ENCODE measurements at regions not wholly inside any gene's neighbourhood (a gene's known extent, or its start where the extent isn't known, plus 50 kb on each side); places are given as distances from the start of the nearest gene placed in this dataset.
"Not testable (repeated sequence)": the region's sequence is repeated elsewhere in the genome, so short reads cannot be mapped to it uniquely, and the experiment has no call there.

DNA sequence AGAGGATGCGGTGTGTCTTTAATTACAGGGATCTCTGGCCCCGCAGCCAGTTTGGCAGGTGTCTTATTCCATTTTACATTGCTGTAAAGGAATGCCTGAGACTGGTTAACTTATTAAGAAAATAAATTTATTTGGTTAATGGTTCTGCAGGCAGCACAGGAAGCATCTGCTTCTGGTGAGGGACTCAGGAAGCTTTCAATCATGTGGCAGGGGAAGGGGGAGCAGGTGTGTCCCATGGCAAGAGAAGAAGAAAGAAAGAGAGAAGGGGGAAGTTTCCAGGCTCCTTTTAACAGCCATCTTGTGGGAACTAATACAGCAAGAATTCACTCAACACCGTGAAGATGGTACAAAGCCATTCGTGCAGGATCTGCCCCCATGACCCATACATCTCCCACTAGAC lies 128.0 kb upstream of the CRBN start:
- DNase-seq = no peak

DNA sequence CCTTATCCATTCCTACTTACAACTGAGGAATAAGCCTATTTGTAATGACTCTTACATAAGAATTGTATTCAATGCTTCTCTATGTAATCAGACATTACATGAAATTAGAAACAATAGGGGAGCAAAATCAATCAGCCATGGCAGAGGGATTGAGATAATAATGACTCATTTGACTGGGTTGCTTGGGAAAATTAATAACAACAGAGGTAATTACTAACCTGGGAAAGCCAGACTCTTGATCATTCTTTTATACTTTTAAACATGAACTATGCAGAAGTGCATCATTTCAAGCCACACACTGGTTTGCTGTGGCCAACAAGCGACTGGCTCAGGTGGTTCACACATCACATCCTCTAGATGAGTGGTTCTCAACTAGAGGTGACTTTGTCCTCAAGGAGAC lies 126.3 kb upstream of the CRBN start:
- DNase-seq = no peak

DNA sequence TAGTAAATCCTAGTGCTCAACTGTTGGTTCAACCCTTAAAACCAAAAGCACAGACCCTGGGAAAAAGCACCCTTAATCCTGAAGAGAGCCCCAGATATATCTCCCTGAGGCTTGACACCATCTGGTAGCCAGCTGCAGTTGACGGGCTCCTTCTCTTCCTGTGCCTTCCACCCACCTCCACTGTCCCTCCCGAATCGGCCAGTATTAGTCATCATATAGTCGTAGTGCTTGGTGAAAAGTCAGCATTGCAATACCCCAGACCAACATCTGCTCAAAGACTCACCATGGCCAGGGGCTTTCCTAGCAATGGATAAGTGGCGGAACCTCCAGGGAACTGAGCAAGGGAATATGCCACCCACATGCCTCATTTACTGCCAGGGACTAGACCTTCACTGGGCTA lies 125.6 kb upstream of the CRBN start:
- DNase-seq = no peak

DNA sequence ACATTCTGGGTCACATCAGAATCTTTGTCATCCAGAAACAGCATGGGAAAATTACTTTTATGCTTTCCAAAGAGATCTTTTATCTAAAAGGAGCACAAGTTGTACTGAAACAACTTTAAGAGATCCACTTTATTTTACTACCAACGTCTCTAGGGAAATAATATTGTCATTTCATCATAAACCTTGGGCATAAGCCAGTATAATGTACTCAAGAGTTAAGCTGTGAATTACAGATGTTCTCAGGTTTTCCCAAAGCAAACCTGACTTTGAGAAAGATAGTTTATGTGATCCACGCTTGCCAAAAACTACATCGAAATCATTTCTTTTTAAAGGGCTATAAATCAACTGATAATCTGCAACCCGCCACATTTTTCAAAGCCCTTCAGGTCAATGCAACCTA lies 124.1 kb upstream of the CRBN start:
- no peak for DNase-seq

DNA sequence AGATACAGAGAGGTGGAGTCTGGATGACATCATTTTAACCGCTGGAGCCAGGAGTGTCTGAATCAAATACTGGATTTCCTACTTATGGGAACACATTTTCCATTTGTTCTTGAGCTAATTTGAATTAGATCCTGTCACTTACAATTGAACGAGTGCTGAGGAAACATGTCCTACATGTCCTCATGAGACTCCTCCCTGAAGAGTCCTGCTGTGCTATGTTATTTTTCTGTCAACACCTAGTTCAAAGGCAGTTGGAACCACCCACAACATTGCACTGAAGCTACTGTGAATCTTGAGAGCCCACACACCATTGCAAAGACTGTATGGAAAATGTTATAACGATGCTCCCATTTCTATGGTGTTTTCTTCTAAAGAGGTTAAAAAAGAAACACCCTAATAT lies 123.5 kb upstream of the CRBN start:
- no peak for DNase-seq

DNA sequence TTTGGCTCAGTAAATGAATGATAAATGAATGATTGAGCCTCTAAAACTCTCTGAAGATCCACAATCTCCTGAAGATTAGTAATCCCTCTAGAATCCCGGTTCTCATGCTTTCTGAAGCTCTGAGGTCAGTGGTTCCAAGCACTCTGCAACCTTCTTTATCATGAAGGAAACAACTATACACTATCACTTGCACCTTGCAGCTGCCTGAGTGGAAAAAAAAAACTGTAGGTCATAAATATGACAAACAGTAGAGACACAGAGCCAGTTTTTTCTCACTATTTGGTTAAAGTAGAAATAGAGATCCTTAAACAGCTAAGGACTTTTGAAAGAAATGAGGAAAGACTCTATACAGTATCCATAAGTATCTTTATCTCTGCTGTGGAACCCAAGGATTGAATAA lies 122.0 kb upstream of the CRBN start:
- no peak for DNase-seq

DNA sequence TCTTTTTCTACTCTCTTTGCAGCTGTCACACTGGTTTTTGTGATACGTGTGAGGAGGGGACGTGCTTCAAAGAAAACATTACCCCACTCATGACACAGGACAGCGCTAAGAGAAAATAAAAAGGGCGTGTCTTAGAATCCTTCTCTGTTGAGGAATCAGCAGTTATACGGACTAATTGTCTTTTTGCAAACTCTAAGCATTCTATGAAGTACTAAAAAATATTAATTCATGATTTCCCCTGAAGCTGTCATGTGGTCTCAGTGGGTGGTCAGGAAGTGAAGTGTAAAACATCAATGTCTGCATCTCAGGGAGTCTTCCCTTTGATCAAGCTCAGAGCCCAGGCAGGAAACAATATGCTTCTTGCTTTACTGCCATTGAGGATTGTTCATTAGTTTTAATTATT lies 117.5 kb upstream of the CRBN start:
- no peak for DNase-seq

DNA sequence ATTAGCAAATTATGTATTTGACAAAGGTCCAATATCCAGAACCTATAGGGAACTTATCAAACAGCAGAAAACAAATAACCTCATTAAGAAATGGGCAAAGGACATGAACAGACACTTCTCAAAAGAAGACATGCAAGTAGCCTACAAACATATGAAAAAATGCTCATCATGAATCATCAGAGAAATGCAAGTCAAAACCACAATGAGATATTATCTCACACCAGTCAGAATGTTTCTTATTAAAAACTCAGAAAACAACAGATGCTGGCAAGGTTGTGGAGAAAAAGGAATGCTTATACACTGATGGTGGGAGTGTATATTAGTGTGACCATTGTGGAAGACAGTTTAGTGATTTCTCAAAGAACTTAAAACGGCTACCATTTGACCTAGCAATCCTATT lies 116.1 kb upstream of the CRBN start:
- no peak for DNase-seq

DNA sequence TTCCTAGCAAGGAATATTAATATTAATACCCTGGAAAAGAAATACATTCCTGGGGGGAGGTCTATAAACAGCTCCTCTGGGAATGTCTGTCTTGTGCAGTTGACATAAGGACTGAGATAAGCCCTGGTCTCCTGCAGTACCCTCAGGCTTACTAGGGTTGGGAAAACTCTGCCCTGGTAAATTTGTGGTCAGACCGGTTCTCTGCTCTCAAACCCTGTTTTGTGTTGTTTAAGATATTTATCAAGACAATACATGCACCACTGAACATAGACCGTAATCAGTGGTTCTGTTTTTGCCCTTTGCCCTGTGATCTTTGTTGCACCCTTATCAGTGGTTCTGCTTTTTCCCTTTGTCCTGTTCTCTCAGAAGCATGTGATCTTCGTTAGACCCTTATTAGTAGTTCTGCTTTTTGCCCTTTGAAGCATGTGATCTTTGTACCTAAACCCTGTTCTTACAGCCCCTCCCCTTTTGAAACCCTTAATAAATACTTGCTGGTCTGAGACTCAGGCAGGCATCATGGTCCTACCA lies 112.3 kb upstream of the CRBN start:
- DNase-seq = not testable (repeated sequence)

DNA sequence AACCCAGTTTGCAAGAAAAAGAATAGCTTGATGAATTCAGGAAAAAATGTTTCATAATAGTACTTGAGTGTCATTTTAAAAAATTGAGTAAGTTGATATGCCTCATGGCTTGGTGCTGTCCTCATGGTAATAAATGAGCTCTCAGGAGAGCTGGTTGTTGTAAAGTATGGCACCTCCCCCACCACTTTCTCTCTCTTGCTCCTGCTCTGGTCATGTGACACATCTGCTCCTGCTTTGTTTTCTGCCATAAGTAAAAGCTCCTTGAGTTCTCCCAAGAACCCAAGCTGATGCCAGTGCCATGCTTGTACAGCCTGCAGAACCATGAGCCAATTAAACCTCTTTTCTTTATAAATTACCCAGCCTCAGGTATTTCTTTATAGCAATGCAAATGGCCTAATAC lies 108.8 kb upstream of the CRBN start:
- DNase-seq = no peak

DNA sequence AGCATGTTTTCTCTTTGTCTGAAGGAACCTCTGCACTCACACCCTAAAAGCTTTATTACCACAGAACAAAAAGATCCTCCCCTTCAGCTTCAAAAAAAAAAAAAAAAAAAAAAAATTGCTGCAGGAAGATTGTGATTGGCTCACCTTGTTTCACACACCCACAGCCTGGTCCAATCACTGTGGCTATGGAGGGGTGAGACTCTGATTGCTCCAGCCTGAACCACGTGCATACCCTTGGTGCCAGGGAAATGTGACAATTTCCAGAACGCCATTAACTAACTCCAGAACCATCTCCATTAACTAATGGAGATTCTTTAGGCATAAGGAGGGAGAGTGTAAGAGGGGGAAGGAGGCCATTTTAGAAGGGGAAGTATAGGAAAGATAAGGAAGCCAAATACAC lies 106.5 kb upstream of the CRBN start:
- no peak for DNase-seq

DNA sequence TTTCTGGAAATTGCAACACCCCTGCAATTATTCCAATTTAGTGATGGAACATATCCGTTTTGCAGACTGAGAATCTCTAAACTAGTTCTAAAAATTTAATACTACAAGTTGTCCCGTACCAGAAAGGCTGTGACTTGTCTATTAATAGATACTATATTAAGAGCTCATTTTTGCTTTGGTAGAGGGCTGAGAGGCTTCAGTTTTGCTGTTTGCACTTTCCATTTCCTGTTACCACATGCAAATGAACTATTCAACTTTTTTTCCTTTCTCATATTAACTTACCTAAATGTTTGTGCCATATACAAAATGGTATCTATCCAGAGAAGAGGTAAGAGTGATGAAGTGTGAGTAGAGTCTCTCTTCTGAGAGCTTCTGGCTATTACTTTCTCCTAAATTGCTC lies 101.5 kb upstream of the CRBN start:
- no peak for DNase-seq

DNA sequence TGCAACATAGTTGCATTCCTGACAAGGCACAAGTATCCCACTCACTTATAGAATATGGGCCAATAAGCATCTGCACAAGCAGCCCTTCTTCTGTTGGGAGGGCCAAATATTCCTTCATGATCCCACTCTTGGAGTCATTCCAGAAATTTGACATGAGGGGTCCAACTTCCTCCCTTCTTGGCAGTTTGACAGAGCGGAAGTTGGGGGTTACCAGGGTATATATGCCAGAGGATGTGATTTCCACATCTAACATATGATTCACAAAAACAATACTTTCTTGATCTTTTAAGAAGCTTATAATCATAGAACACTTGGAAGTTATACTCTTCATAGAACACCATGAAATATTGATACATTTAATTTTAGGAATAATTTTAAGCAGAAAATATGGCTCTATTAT lies 100.9 kb upstream of the CRBN start:
- no peak for DNase-seq

DNA sequence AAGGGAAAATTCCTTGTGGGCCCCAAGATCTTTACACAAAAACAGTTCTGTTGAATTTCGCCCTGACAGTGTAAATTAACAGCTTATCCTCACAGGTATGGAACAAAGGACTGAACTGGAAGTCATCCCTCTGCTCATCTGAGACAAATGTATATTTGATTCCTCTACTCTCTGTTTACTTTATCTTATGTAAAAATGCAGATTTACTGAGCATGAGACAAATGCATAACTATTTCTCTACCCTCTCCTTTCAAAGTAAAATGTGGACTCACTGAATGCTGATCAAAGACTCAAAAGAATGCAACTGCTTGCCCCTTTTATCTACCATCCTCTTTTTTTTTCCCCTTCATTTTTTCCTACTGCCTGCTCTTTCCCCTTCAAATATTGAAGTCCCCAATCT lies 98.6 kb upstream of the CRBN start:
- DNase-seq = no peak

DNA sequence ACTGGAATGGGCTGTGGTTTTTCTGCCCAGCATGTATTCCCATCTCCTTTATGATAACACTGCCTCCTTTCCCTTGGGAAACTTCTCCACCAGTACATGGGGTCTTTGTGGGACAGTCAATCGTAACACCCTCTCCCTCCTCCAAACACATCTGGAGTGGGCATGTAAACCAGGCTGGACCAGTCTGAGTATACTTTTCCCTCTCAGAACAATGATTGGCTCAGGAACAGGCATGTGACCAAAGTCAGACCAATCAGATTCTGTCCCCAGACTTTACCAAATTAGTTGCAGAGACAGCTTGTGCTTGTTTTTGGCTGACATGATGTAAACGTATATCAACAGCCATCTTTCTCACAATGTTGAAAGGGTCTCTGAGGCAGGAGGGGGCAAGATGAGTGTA lies 97.1 kb upstream of the CRBN start:
- DNase-seq = no peak

DNA sequence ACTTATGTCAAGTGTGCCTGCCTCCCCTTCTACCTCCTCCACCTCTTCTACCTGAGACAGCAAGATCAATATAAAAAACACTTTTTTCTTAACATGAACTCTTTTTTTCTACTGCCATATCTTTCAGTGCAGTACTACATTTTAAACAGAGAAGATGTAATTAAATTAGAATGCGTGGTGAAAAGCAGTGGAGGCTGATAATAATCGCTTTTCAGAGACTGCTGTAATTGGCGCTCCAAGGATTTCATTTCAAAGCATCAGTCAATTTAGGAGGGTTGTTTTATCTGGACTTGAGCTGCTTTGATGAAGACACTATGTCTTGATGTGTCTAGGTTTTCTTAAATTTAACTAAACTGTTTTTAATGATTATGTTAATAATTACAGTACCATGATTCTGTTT lies 85.3 kb upstream of the CRBN start:
- DNase-seq = no peak

DNA sequence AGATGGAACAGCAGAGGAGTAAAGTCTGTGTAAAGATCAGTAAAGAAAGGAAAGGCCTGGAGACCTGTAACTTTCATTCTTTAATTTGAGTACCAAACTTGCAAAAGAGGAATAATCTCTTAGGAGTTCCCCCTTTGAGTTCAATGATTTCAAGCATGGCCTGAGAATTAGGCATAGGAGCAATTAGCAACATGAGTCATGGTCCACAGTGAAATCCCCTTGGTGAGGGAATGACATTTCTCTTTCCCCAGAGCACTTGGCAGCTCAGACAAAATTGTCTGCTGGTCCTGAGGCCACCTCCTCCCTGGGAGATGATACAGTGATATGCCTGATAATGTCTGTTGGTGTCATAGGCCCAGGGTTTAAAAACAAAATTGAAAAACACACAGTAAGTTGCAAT lies 81.4 kb upstream of the CRBN start:
- no peak for DNase-seq

DNA sequence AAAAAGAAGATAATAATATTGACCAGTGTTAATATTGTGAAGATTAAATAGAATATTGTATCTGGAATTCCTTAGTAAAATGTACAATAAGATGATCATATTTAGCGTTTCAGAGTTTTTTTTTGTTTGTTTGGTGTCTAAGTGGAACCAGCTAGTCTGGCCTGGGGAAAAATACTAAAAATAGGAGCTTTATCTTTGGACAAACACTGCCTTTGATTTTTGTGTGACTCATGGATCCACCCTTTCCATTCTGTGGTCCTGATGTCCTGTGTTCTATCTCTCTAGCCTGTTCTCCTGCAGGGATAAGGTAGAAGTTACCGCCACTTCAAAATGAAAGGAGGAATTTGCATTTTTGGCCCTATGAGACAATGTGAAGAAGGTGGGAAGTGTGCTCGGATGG lies 79.7 kb upstream of the CRBN start:
- DNase-seq = no peak

DNA sequence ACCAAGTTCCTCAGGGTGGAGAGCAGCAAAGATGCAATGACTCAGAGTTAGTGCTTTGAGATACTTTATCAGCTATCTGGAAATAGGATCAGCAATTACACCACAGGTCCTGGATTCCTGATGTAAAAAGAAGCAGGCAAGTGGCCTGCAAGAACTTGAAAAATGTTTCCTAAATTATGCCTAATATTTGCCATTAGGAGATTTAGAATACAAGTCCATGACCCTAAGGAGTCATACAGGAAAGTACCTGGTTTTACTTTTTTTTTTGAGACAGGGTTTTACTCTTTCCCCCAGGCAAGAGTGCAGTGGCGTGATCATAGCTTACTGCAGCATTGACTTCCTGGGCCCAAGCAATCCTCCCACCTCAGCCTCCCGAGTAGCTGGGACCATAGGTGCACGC lies 78.8 kb upstream of the CRBN start:
- DNase-seq = no peak

DNA sequence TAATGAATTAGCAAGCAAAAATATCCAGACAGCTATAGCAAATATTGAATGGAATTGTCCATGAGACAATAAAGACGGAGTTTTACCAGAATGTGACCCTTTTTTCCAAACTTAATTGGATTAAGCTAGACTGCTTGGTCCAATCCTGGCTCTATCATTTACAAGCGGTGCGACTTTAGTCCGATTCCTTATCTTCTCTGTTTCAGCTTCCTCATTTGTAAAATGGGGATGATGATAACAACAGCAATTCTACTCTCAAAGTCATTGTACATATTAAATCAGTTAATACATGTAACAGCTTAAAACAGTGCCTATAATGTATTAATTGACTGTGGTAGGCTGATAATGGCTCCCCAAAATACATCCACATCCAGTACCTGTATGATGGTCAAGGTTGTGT lies 62.1 kb upstream of the CRBN start:
- no peak for DNase-seq

DNA sequence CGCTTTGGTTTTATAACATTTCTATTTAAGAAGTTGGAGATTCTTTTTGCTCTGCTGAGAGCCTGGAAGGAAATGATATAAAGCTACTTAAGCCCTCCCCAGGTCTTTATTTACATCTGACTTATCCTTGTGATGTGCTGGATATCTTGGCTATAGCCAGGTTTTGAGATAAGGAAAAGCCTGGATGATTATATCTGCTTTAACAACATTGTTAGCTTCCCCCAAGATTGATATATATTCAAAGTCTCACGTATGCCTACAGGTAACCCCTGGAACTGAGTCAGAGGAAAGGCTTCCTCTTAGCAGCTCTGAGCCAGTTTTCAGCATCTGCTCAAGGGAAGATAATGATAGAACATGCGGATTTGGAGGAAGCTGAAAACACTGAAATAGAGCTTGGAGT lies 61.5 kb upstream of the CRBN start:
- no peak for DNase-seq

DNA sequence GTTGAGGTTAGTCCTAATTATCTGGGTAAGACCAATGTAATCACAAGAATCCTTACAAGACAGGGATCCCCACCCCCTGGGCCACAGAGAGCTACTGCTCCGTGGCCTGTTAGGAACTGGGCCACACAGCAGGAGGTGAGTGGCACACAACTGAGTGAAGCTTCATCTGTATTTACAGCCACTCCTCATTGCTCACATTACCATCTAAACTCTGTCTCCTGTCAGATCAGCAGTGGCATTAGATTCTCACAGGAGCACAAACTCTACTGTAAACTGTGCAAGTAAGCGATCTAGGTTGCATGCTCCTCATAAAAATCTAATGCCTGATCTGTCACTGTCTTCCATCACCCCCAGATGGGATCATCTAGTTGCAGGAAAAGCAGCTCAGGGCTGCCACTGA lies 58.5 kb upstream of the CRBN start:
- no peak for DNase-seq

DNA sequence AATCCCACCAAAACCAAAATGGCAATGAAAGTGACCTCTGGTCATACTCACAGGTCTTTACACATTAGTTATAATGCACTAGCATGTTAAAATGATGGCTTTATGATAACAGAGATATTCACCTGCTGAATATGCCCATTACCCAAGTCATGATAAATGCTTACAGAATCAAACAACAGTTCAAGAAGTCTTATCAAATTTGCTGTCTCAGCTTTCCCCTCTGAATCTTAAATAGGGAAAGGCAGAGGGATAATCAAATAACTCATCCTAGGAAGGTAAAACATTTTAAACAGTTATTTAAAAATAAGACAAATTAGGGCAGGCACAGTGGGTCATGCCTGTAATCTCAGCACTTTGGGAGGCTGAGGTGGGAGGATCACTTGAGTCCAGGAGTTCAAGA lies 52.8 kb upstream of the CRBN start:
- DNase-seq = no peak
